Breast epithelium (tissue), 3 donors: ENCODE measurements at regions not wholly inside any gene's neighbourhood (a gene's known extent, or its start where the extent isn't known, plus 50 kb on each side); places are given as distances from the start of the nearest gene placed in this dataset.

Experiments
- POLR2A ChIP-seq: fragments of 450-650 bp; IDR thresholded peaks from one replicate; pipeline ENCODE4 v1.6.1; 2016; ENCODE audit warnings: antibody characterized with exemption, mild to moderate bottlenecking, moderate library complexity
- POLR2AphosphoS5 ChIP-seq, 3 donors: sonication (generic); formaldehyde crosslinking; IDR thresholded peaks; one replicate each; pipeline ENCODE4 v1.6.1; 2017; ENCODE audit warnings: antibody characterized with exemption in 3 of 3
- TF ChIP-seq, protein P1 (sequence below), 3 donors: fragments of 450-650 bp; IDR thresholded peaks; one replicate each; pipeline ENCODE4 v1.5.1; 2016 to 2017; ENCODE audit warnings: antibody characterized with exemption in 3 of 3, mild to moderate bottlenecking in 3 of 3, moderate library complexity in 3 of 3

DNA sequence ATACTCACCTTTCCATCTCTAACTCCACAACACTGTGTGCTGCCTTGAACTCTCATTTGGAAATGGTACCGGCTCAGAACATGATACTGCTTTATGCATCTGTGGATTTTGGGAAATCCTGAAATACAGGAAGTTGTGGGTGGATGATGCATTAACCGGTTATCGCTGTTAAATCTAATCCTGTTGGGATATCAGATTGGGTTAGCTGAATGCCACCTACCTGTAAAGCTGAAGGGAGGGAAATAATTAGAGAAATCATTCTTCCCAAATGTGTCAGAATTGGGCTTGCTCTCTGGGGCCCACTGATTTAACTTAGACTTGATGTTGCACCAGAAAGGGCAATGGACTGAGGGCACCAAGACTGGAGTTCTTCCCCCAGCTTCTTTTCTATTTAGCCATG lies 54.0 kb downstream of the CH25H start:
- TF ChIP-seq, protein P1, sequence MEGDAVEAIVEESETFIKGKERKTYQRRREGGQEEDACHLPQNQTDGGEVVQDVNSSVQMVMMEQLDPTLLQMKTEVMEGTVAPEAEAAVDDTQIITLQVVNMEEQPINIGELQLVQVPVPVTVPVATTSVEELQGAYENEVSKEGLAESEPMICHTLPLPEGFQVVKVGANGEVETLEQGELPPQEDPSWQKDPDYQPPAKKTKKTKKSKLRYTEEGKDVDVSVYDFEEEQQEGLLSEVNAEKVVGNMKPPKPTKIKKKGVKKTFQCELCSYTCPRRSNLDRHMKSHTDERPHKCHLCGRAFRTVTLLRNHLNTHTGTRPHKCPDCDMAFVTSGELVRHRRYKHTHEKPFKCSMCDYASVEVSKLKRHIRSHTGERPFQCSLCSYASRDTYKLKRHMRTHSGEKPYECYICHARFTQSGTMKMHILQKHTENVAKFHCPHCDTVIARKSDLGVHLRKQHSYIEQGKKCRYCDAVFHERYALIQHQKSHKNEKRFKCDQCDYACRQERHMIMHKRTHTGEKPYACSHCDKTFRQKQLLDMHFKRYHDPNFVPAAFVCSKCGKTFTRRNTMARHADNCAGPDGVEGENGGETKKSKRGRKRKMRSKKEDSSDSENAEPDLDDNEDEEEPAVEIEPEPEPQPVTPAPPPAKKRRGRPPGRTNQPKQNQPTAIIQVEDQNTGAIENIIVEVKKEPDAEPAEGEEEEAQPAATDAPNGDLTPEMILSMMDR (IDR thresholded peaks at IDR 0.05) = no peak
- no peak for TF ChIP-seq POLR2AphosphoS5 (IDR thresholded peaks at IDR 0.05)
- no peak for TF ChIP-seq POLR2A
